ENCODE measurements at regions not wholly inside any gene's neighbourhood (a gene's known extent, or its start where the extent isn't known, plus 50 kb on each side); places are given as distances from the start of the nearest gene placed in this dataset.

DNA sequence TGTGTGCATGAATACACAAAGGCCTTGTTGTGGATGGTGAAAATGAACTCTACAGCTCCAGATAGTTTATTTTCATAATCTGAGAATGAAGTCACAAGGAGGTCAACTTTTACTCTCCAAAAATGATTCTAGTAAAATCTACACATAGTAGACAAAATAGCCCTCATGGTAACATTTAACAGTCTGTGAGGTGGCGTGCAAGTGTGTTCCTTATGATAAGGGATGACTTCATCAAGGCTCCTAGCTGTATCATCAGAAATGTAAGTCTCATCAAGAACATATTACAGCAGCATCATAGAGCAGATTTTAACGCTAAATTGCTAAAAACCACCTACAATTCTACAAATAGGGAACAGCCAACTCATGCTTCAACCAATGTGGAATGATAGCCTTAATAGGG lies 72.3 kb upstream of the RIOK3 start:
- TF ChIP-seq POLR2AphosphoS5 (IDR thresholded peaks at IDR 0.05; ENCODE audit: low read depth, low read length) (no peak), FOXP2 (optimal IDR thresholded peaks at IDR 0.05; ENCODE audit: borderline replicate concordance, extremely low read depth, extremely low read length, insufficient read depth) (no peak), TAF1 (IDR thresholded peaks at IDR 0.05; ENCODE audit: borderline replicate concordance, insufficient read depth, low read length) (no peak), SIN3A (IDR thresholded peaks at IDR 0.05; ENCODE audit: borderline replicate concordance, insufficient read depth, low read length) (no peak)
- TF ChIP-seq, protein P1, sequence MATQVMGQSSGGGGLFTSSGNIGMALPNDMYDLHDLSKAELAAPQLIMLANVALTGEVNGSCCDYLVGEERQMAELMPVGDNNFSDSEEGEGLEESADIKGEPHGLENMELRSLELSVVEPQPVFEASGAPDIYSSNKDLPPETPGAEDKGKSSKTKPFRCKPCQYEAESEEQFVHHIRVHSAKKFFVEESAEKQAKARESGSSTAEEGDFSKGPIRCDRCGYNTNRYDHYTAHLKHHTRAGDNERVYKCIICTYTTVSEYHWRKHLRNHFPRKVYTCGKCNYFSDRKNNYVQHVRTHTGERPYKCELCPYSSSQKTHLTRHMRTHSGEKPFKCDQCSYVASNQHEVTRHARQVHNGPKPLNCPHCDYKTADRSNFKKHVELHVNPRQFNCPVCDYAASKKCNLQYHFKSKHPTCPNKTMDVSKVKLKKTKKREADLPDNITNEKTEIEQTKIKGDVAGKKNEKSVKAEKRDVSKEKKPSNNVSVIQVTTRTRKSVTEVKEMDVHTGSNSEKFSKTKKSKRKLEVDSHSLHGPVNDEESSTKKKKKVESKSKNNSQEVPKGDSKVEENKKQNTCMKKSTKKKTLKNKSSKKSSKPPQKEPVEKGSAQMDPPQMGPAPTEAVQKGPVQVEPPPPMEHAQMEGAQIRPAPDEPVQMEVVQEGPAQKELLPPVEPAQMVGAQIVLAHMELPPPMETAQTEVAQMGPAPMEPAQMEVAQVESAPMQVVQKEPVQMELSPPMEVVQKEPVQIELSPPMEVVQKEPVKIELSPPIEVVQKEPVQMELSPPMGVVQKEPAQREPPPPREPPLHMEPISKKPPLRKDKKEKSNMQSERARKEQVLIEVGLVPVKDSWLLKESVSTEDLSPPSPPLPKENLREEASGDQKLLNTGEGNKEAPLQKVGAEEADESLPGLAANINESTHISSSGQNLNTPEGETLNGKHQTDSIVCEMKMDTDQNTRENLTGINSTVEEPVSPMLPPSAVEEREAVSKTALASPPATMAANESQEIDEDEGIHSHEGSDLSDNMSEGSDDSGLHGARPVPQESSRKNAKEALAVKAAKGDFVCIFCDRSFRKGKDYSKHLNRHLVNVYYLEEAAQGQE (IDR thresholded peaks at IDR 0.05; ENCODE audit: insufficient read depth in 1 of 2, low read depth in 2 of 2, low read length in 2 of 2): no peak

DNA sequence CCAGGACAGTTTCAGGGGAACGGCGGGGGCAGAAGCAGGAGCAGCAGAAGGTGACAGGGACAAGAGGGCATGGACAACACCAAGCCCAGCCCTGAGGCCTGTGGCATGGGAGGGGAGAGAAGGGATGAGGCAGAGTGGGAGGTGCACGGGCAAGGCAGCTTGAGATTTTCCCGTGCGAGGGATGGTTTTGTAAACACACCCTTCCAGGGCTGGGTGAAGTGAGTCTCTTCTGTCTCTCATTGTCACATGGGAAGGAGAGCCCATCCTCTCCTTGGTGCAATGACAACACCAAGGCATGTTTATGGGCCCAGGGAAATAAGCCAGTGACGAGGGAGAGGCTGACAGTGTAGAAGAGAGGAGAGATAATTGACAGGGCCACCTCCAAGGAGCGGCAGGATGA lies 69.6 kb upstream of the RIOK3 start:
- TF ChIP-seq FOXP2 (optimal IDR thresholded peaks at IDR 0.05; ENCODE audit: borderline replicate concordance, extremely low read depth, extremely low read length, insufficient read depth) (no peak), TAF1 (IDR thresholded peaks at IDR 0.05; ENCODE audit: borderline replicate concordance, insufficient read depth, low read length) (no peak), POLR2AphosphoS5 (IDR thresholded peaks at IDR 0.05; ENCODE audit: low read depth, low read length) (no peak), SIN3A (IDR thresholded peaks at IDR 0.05; ENCODE audit: borderline replicate concordance, insufficient read depth, low read length) (no peak)
- TF ChIP-seq, protein P1 (IDR thresholded peaks at IDR 0.05; ENCODE audit: insufficient read depth in 1 of 2, low read depth in 2 of 2, low read length in 2 of 2): no peak

DNA sequence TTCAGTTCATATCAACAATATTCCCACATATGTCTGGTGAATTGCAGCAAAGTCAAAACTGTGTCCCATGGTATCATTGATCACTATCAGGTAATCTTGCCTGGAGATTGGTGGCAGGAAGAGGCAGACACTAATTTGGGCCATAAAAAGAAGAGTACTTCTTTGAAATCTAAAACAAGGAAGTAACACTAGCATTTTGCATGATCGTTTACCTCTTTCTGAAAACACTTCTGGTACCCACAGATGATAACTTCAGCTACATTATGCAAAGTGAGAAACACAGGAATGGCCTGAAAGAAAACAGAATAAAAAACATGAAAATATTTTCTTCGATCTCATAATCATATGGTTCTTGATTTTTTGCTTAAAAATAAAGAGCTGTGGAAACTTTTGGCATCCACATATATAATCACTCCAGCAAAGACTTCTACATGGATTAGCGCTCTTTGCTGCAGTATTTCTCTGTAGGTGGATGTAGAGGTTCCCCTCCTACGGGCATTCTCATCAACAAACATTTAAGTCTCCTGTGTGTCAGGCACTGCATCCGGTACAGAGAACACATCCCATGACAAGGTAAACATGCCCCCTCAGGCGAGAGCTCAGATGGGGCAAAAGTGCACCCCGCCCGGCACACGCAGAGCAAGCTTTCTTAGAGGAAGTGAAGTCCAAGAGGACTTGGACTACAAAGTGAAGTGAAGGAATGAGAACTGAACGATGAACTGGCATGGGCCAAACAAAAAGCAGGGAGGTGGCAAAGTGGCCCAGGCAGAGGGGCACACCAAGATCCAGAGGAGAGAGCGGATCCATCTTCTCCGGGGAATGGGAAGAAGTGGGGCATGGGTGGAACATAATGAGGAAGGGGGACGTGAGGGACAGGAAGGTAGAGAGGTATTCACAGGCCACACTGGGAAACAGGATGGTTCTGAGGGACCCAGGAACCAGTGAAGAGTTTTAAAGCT lies 68.0 kb upstream of the RIOK3 start:
- TF ChIP-seq, protein P1 (IDR thresholded peaks at IDR 0.05; ENCODE audit: insufficient read depth in 1 of 2, low read depth in 2 of 2, low read length in 2 of 2): no peak
- no peak for TF ChIP-seq POLR2AphosphoS5 (IDR thresholded peaks at IDR 0.05; ENCODE audit: low read depth, low read length)
- TF ChIP-seq FOXP2 (optimal IDR thresholded peaks at IDR 0.05; ENCODE audit: borderline replicate concordance, extremely low read depth, extremely low read length, insufficient read depth): no peak
- no peak for TF ChIP-seq SIN3A (IDR thresholded peaks at IDR 0.05; ENCODE audit: borderline replicate concordance, insufficient read depth, low read length)
- no peak for TF ChIP-seq TAF1 (IDR thresholded peaks at IDR 0.05; ENCODE audit: borderline replicate concordance, insufficient read depth, low read length)

DNA sequence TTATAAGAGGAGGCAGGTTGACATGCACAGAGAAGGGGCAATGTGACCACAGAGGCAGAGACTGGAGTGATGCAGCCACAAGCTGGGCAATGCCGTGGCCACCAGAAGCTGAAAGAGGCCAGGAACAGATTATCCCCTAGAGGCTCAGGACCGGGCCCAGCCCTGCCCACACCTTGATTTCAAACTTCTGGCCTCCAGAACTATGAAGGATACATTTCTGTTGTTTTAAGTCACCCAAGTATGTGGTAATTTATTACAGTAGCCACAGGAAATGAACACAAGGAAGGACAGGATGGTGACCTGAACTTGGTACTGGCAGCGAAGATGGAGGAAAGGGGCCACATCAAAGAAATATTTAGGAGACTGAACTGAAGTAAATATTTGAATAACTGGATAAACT lies 66.8 kb upstream of the RIOK3 start:
- TF ChIP-seq FOXP2 (optimal IDR thresholded peaks at IDR 0.05; ENCODE audit: borderline replicate concordance, extremely low read depth, extremely low read length, insufficient read depth): no peak
- TF ChIP-seq, protein P1 (IDR thresholded peaks at IDR 0.05; ENCODE audit: insufficient read depth in 1 of 2, low read depth in 2 of 2, low read length in 2 of 2): no peak
- TF ChIP-seq POLR2AphosphoS5 (IDR thresholded peaks at IDR 0.05; ENCODE audit: low read depth, low read length): no peak
- no peak for TF ChIP-seq TAF1 (IDR thresholded peaks at IDR 0.05; ENCODE audit: borderline replicate concordance, insufficient read depth, low read length)
- no peak for TF ChIP-seq SIN3A (IDR thresholded peaks at IDR 0.05; ENCODE audit: borderline replicate concordance, insufficient read depth, low read length)

All from PFSK-1 (cell line).